Thyroid gland (tissue), 4 donors: ENCODE measurements at regions not wholly inside any gene's neighbourhood (a gene's known extent, or its start where the extent isn't known, plus 50 kb on each side); places are given as distances from the start of the nearest gene placed in this dataset.

Source experiments
- CTCF ChIP-seq, 6 experiments: fragments of 200-600 bp in 3 of 6; fragments of 450-650 bp in 3 of 6; sonication (generic) in 3 of 6; IDR thresholded peaks; one replicate each; pipeline ENCODE4 v1.5.1; 2016 to 2019; ENCODE audit warnings: antibody characterized with exemption in 6 of 6, mild to moderate bottlenecking in 2 of 6, inconsistent platforms in 1 of 6, moderate library complexity in 1 of 6
- POLR2A ChIP-seq, 2 donors: fragments of 450-650 bp; IDR thresholded peaks; one replicate each; pipeline ENCODE4 v1.6.1; 2017; ENCODE audit warnings: antibody characterized with exemption in 2 of 2, mild to moderate bottlenecking in 2 of 2, moderate library complexity in 1 of 2

- TF ChIP-seq CTCF (IDR thresholded peaks at IDR 0.05) (no peak), POLR2A (IDR thresholded peaks at IDR 0.05) (no peak)
These were observed 72.0 kb upstream of the F13A1 start for GRCh38 chr6:6392214-6393068.
